ENCODE measurements at regions not wholly inside any gene's neighbourhood (a gene's known extent, or its start where the extent isn't known, plus 50 kb on each side); places are given as distances from the start of the nearest gene placed in this dataset.

GRCh38 chr2:140178234-140178633 is 1398.0 kb upstream of the NXPH2 start:
- Histone ChIP-seq H3K36me3 (no peaks in the 10 kb centered on the region), H3K4me1 (no peaks in the 10 kb centered on the region), H3K9me3 (no peaks in the 10 kb centered on the region), H3K27ac (no peak overlapping the region), H3K4me3 (no peak overlapping the region), H3K27me3 (no peaks in the 10 kb centered on the region)
- ATAC-seq: no peak
- 46 to 53% methylated on average over 3 of the region's 3 CpGs for WGBS, 2 donors (ENCODE audit: low coverage in 1 of 2)
- no peak for TF ChIP-seq POLR2AphosphoS5 (IDR thresholded peaks at IDR 0.05)
- TF ChIP-seq EP300 (IDR thresholded peaks at IDR 0.05): no peak
- TF ChIP-seq POLR2A (IDR thresholded peaks at IDR 0.05): no peak
- no peak for TF ChIP-seq CTCF (IDR thresholded peaks at IDR 0.05)

- Histone ChIP-seq H3K9me3 (no peaks in the 10 kb centered on the region), H3K36me3 (no peaks in the 10 kb centered on the region), H3K4me1 (no peaks in the 10 kb centered on the region), H3K4me3 (no peak overlapping the region), H3K27ac (no peak overlapping the region), H3K27me3 (no peaks in the 10 kb centered on the region)
- ATAC-seq: no peak
- WGBS, 2 donors (ENCODE audit: low coverage in 1 of 2): 58 to 59% methylated on average over 3 of the region's 3 CpGs
- TF ChIP-seq POLR2AphosphoS5 (IDR thresholded peaks at IDR 0.05) (no peak), CTCF (IDR thresholded peaks at IDR 0.05) (no peak), EP300 (IDR thresholded peaks at IDR 0.05) (no peak)
Observed at GRCh38 chr2:140177086-140177485, 1396.9 kb upstream of the NXPH2 start.

- no peak for ATAC-seq
- TF ChIP-seq POLR2AphosphoS5 (IDR thresholded peaks at IDR 0.05): no peak
- Histone ChIP-seq H3K4me1 (no peaks in the 10 kb centered on the region), H3K9me3 (peaks cover 0 to 10% (median 0%) of the 10 kb centered on the region in 3 donors), H3K27me3 (no peaks in the 10 kb centered on the region), H3K36me3 (no peaks in the 10 kb centered on the region), H3K27ac (no peak overlapping the region), H3K4me3 (no peak overlapping the region)
- WGBS, 2 donors (ENCODE audit: low coverage in 1 of 2): 78 to 94% methylated on average over 2 to 5 of the region's 5 CpGs
Observed at GRCh38 chr2:140173790-140174189, 1393.6 kb upstream of the NXPH2 start.

- Histone ChIP-seq H3K9me3 (no peaks in the 10 kb centered on the region), H3K4me3 (no peak overlapping the region), H3K4me1 (no peaks in the 10 kb centered on the region), H3K27ac (no peak overlapping the region), H3K27me3 (no peaks in the 10 kb centered on the region), H3K36me3 (no peaks in the 10 kb centered on the region)
- no peak for ATAC-seq
- TF ChIP-seq CTCF (IDR thresholded peaks at IDR 0.05): no peak
- 60 to 83% methylated on average over 1 of the region's 1 CpG for WGBS, 2 donors (ENCODE audit: low coverage in 1 of 2)
Observed at GRCh38 chr2:140164449-140164848, 1384.3 kb upstream of the NXPH2 start.

GRCh38 chr2:140158259-140158658 is 1378.1 kb upstream of the NXPH2 start:
- 74 to 77% methylated on average over 2 of the region's 2 CpGs for WGBS, 2 donors (ENCODE audit: low coverage in 1 of 2)
- Histone ChIP-seq H3K4me3 (no peak overlapping the region), H3K27ac (no peak overlapping the region), H3K4me1 (no peaks in the 10 kb centered on the region), H3K9me3 (no peaks in the 10 kb centered on the region), H3K27me3 (no peaks in the 10 kb centered on the region), H3K36me3 (no peaks in the 10 kb centered on the region)
- ATAC-seq: no peak
- TF ChIP-seq EP300 (IDR thresholded peaks at IDR 0.05) (no peak), POLR2A (IDR thresholded peaks at IDR 0.05) (no peak), CTCF (IDR thresholded peaks at IDR 0.05) (no peak), POLR2AphosphoS5 (IDR thresholded peaks at IDR 0.05) (no peak)

- ATAC-seq: no peak
- TF ChIP-seq POLR2AphosphoS5 (IDR thresholded peaks at IDR 0.05): no peak
- no peak for TF ChIP-seq CTCF (IDR thresholded peaks at IDR 0.05)
- no peak for TF ChIP-seq EP300 (IDR thresholded peaks at IDR 0.05)
- TF ChIP-seq POLR2A (IDR thresholded peaks at IDR 0.05): no peak
- 65 to 66% methylated on average over 5 of the region's 5 CpGs for WGBS, 2 donors (ENCODE audit: low coverage in 1 of 2)
- no peak overlapping the region for H3K4me3 ChIP-seq
- H3K4me1 ChIP-seq: no peaks in the 10 kb centered on the region
- no peak overlapping the region for H3K27ac ChIP-seq
- H3K36me3 ChIP-seq: no peaks in the 10 kb centered on the region
- H3K9me3 ChIP-seq: no peaks in the 10 kb centered on the region
- no peaks in the 10 kb centered on the region for H3K27me3 ChIP-seq
Observed at GRCh38 chr2:140157816-140158215, 1377.6 kb upstream of the NXPH2 start.

Measured in gastroesophageal sphincter (tissue), 4 donors.